HEK293T (cell line): ENCODE measurements at regions not wholly inside any gene's neighbourhood (a gene's known extent, or its start where the extent isn't known, plus 50 kb on each side); places are given as distances from the start of the nearest gene placed in this dataset.

Source experiments
- ARNT ChIP-seq: fragments of 450-650 bp; IDR thresholded peaks from 2 replicates; pipeline ENCODE4 v1.6.1; 2017; ENCODE audit warnings: mild to moderate bottlenecking
- BHLHE40 ChIP-seq: fragments of 450-650 bp; IDR thresholded peaks from 2 replicates; pipeline ENCODE4 v1.6.1; 2016; ENCODE audit warnings: mild to moderate bottlenecking, moderate library complexity, borderline replicate concordance
- ELF4 ChIP-seq: fragments of 450-650 bp; IDR thresholded peaks from 2 replicates; pipeline ENCODE4 v1.6.1; 2017; ENCODE audit warnings: antibody characterized with exemption
- FOXA1 ChIP-seq: fragments of 450-650 bp; IDR thresholded peaks from 2 replicates; pipeline ENCODE4 v1.6.1; 2016; ENCODE audit warnings: mild to moderate bottlenecking
- FOXK2 ChIP-seq: fragments of 450-650 bp; IDR thresholded peaks from 2 replicates; pipeline ENCODE4 v1.6.1; 2016; ENCODE audit warnings: mild to moderate bottlenecking
- FOXM1 ChIP-seq: fragments of 450-650 bp; IDR thresholded peaks from 2 replicates; pipeline ENCODE4 v1.6.1; 2017; ENCODE audit warnings: mild to moderate bottlenecking, borderline replicate concordance
- HDGF ChIP-seq: fragments of 450-650 bp; IDR thresholded peaks from 2 replicates; pipeline ENCODE4 v1.6.1; 2017; ENCODE audit warnings: antibody characterized with exemption, borderline replicate concordance
- LEF1 ChIP-seq: fragments of 450-650 bp; IDR thresholded peaks from 2 replicates; pipeline ENCODE4 v1.6.1; 2017; ENCODE audit warnings: mild to moderate bottlenecking, borderline replicate concordance
- NFRKB ChIP-seq: fragments of 450-650 bp; IDR thresholded peaks from 2 replicates; pipeline ENCODE4 v1.6.1; 2016; ENCODE audit warnings: mild to moderate bottlenecking, moderate library complexity
- SP1 ChIP-seq: fragments of 450-650 bp; IDR thresholded peaks from 2 replicates; pipeline ENCODE4 v1.6.1; 2017
- SUZ12 ChIP-seq: fragments of 450-650 bp; IDR thresholded peaks from 2 replicates; pipeline ENCODE4 v1.6.1; 2016; ENCODE audit warnings: mild to moderate bottlenecking
- TARDBP ChIP-seq: fragments of 450-650 bp; IDR thresholded peaks from 2 replicates; pipeline ENCODE4 v1.6.1; 2016
- ZNF384 ChIP-seq: fragments of 450-650 bp; IDR thresholded peaks from 2 replicates; pipeline ENCODE4 v1.6.1; 2016
- TF ChIP-seq, protein P1 (sequence below): fragments of 450-650 bp; IDR thresholded peaks from 2 replicates; pipeline ENCODE4 v1.6.1; 2016

DNA sequence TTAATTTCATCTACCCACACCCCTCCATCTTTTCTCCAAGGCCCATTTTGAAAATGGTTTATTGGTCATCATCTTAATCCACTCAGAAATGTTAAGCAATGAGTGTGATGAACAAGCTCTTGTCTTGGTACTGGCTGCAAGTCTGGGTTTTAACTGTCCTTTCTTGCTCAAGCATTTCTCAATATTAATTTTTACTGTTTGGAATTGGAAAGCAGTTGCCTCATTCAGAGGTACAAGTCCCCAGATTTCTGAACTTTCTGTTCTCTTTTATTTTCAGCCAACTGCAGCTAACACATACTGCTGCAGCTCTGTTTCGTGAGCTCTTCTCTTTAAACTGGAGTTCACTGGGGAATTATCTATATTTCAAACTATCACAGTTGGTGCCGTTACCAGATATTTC, 99.4 kb upstream of the TEX51 start:
- no peak for TF ChIP-seq FOXA1
- no peak for TF ChIP-seq ZNF384
- TF ChIP-seq ARNT: no peak
- no peak for TF ChIP-seq NFRKB
- no peak for TF ChIP-seq SP1
- TF ChIP-seq BHLHE40: no peak
- TF ChIP-seq, protein P1, sequence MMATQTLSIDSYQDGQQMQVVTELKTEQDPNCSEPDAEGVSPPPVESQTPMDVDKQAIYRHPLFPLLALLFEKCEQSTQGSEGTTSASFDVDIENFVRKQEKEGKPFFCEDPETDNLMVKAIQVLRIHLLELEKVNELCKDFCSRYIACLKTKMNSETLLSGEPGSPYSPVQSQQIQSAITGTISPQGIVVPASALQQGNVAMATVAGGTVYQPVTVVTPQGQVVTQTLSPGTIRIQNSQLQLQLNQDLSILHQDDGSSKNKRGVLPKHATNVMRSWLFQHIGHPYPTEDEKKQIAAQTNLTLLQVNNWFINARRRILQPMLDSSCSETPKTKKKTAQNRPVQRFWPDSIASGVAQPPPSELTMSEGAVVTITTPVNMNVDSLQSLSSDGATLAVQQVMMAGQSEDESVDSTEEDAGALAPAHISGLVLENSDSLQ: no peak
- no peak for TF ChIP-seq HDGF
- TF ChIP-seq TARDBP: no peak
- no peak for TF ChIP-seq ELF4
- TF ChIP-seq FOXK2: no peak
- TF ChIP-seq FOXM1: no peak
- no peak for TF ChIP-seq LEF1
- TF ChIP-seq SUZ12: no peak
